Fibroblast of skin of right biceps (primary cell): ENCODE measurements at regions not wholly inside any gene's neighbourhood (a gene's known extent, or its start where the extent isn't known, plus 50 kb on each side); places are given as distances from the start of the nearest gene placed in this dataset.

Experiments
- DNase-seq: peaks from one replicate; pipeline ENCODE4 v3.0.0-alpha.2; 2013

GRCh38 chr11:110918351-110918750 lies 206.1 kb upstream of the ARHGAP20 start:
- no peak for DNase-seq

GRCh38 chr11:110912437-110912836 lies 200.2 kb upstream of the ARHGAP20 start:
- no peak for DNase-seq

GRCh38 chr11:110910384-110910783 lies 198.1 kb upstream of the ARHGAP20 start:
- no peak for DNase-seq

GRCh38 chr11:110909336-110909735 lies 197.1 kb upstream of the ARHGAP20 start:
- DNase-seq, result no peak

GRCh38 chr11:110908401-110909105 lies 196.3 kb upstream of the ARHGAP20 start:
- DNase-seq, result peak; percentile 85

GRCh38 chr11:110907629-110908028 lies 195.4 kb upstream of the ARHGAP20 start:
- DNase-seq, result peak; percentile 98

- DNase-seq, result peak; percentile 80
Measured at GRCh38 chr11:110903830-110904229, 191.6 kb upstream of the ARHGAP20 start.

GRCh38 chr11:110903378-110903777 lies 191.1 kb upstream of the ARHGAP20 start:
- no peak for DNase-seq

GRCh38 chr11:110901441-110901840 lies 189.2 kb upstream of the ARHGAP20 start:
- DNase-seq, result no peak

GRCh38 chr11:110900426-110900825 lies 188.2 kb upstream of the ARHGAP20 start:
- no peak for DNase-seq

GRCh38 chr11:110897035-110897434 lies 184.8 kb upstream of the ARHGAP20 start:
- peak; percentile 85 for DNase-seq

- DNase-seq, result peak; percentile 86
Measured at GRCh38 chr11:110896358-110896757, 184.1 kb upstream of the ARHGAP20 start.

GRCh38 chr11:110894224-110894623 lies 182.0 kb upstream of the ARHGAP20 start:
- no peak for DNase-seq

GRCh38 chr11:110892741-110893285 lies 180.6 kb upstream of the ARHGAP20 start:
- no peak for DNase-seq

GRCh38 chr11:110891411-110891810 lies 179.2 kb upstream of the ARHGAP20 start:
- peak; percentile 53 for DNase-seq

- no peak for DNase-seq
Measured at GRCh38 chr11:110890995-110891394, 178.8 kb upstream of the ARHGAP20 start.

- no peak for DNase-seq
Measured at GRCh38 chr11:110886288-110886970, 174.2 kb upstream of the ARHGAP20 start.

- DNase-seq, result no peak
Measured at GRCh38 chr11:110883256-110883655, 171.0 kb upstream of the ARHGAP20 start.

GRCh38 chr11:110878513-110878912 lies 166.3 kb upstream of the ARHGAP20 start:
- DNase-seq, result peak; percentile 23

GRCh38 chr11:110874437-110875030 lies 162.3 kb upstream of the ARHGAP20 start:
- DNase-seq, result no peak

GRCh38 chr11:110873975-110874374 lies 161.7 kb upstream of the ARHGAP20 start:
- no peak for DNase-seq

- DNase-seq, result no peak
Measured at GRCh38 chr11:110870816-110871522, 158.7 kb upstream of the ARHGAP20 start.

GRCh38 chr11:110867951-110868350 lies 155.7 kb upstream of the ARHGAP20 start:
- no peak for DNase-seq
